HCT116 (cell line): ENCODE measurements at regions not wholly inside any gene's neighbourhood (a gene's known extent, or its start where the extent isn't known, plus 50 kb on each side); places are given as distances from the start of the nearest gene placed in this dataset.

Experiments
- ATAC-seq: fragments of 200-7000 bp; cut with Tn5 transposase; 2 replicates; pipeline ENCODE4 v1.9.1; 2020; ENCODE audit warnings: mild to moderate bottlenecking, moderate library complexity
- BruUV-seq: library from RNA; stranded (reverse); fragments of 400-500 nt; replicated peaks from 2 replicates; lab custom pipeline; 2021; lab: Mats Ljungman, UMichigan
- CTCF ChIA-PET: fragments of 300-600 bp; sonication (Branson Sonifier 250); formaldehyde crosslinking; loops from one replicate; lab custom pipeline; 2021; ENCODE audit warnings: antibody characterized with exemption; lab: Charles Lee
- POLR2A ChIA-PET: fragments of 300-600, 350-600 bp; sonication (Branson Sonifier 250); formaldehyde crosslinking; loops from one replicate; lab custom pipeline; 2021; ENCODE audit warnings: antibody characterized with exemption; lab: Charles Lee
- RAD21 ChIA-PET, 2 experiments: fragments of 300-600 bp; sonication (Branson Sonifier 250); formaldehyde crosslinking; loops; one replicate each; lab custom pipeline; 2023; ENCODE audit warnings: low total read pairs in 2 of 2; ENCODE audit not compliant: uncharacterized antibody in 2 of 2, unreplicated experiment in 2 of 2, low non-redundant PET in 1 of 2; lab: Charles Lee
- DNase-seq: peaks from one replicate; pipeline ENCODE4 v3.0.0-alpha.2; 2010; ENCODE audit warnings: low read depth, low spot score
- H2AFZ ChIP-seq: fragments of 200-600 bp; shearing (Covaris generic), sonication (generic); 2 replicates; pipeline ENCODE4 v1.6.1; 2017; ENCODE audit warnings: low read depth, mixed run types, mixed read lengths, antibody characterized with exemption, low read length; ENCODE audit not compliant: poor library complexity, severe bottlenecking
- H3K27ac ChIP-seq: 2 replicates; pipeline ENCODE4 v1.5.1; 2012; ENCODE audit warnings: low read depth, low read length
- H3K27me3 ChIP-seq: fragments of 200-600 bp; sonication (generic); 2 replicates; pipeline ENCODE4 v1.6.1; 2016; ENCODE audit warnings: mixed run types, low read length, mixed read lengths; ENCODE audit not compliant: insufficient read depth
- H3K36me3 ChIP-seq, 2 experiments: fragments of 200-500 bp in 1 of 2; fragments of 200-600 bp in 1 of 2; sonication (Bioruptor generic) in 1 of 2; sonication (generic) in 1 of 2; 2 replicates each; pipeline versions ENCODE4 v1.5.1 to v1.6.1; 2014 to 2016; ENCODE audit warnings: low read length in 2 of 2, inconsistent platforms in 1 of 2, mixed read lengths in 1 of 2, mixed run types in 1 of 2; ENCODE audit not compliant: insufficient read depth in 2 of 2, control insufficient read depth in 1 of 2
- H3K4me1 ChIP-seq, 2 experiments: fragments of 200-600 bp in 1 of 2; sonication (generic) in 1 of 2; 2 replicates each; pipeline versions ENCODE4 v1.5.1 to v1.6.1; 2012 to 2017; ENCODE audit warnings: low read length in 2 of 2, inconsistent platforms in 1 of 2, mild to moderate bottlenecking in 1 of 2, mixed read lengths in 1 of 2, mixed run types in 1 of 2, moderate library complexity in 1 of 2; ENCODE audit not compliant: insufficient read depth in 2 of 2, control insufficient read depth in 1 of 2
- H3K4me2 ChIP-seq: fragments of 200-600 bp; sonication (generic); 2 replicates; pipeline ENCODE4 v1.6.1; 2017; ENCODE audit warnings: mixed run types, low read length, mixed read lengths
- H3K4me3 ChIP-seq, 2 experiments: fragments of 200-600 bp in 1 of 2; sonication (generic) in 1 of 2; replicated peaks in 1 of 2; 2 replicates each; pipeline ENCODE4 v1.5.1; 2011 to 2016; ENCODE audit warnings: low read length in 2 of 2, control low read depth in 1 of 2, low read depth in 1 of 2, mild to moderate bottlenecking in 1 of 2, mixed read lengths in 1 of 2, mixed run types in 1 of 2
- H3K79me2 ChIP-seq: fragments of 200-600 bp; sonication (generic); 2 replicates; pipeline ENCODE4 v1.6.1; 2017; ENCODE audit warnings: mild to moderate bottlenecking, mixed run types, low read length, moderate library complexity, mixed read lengths; ENCODE audit not compliant: insufficient read depth
- H3K9ac ChIP-seq: fragments of 200-600 bp; sonication (generic); 2 replicates; pipeline ENCODE4 v1.6.1; 2016; ENCODE audit warnings: low read length, mixed read lengths
- H3K9me2 ChIP-seq: fragments of 200-600 bp; sonication (generic), shearing (Covaris generic); 2 replicates; pipeline ENCODE4 v1.6.1; 2017; ENCODE audit warnings: mixed run types, mild to moderate bottlenecking, moderate library complexity; ENCODE audit not compliant: insufficient read depth
- H3K9me3 ChIP-seq, 2 experiments: fragments of 200-500 bp in 1 of 2; fragments of 200-600 bp in 1 of 2; sonication (Bioruptor generic) in 1 of 2; sonication (generic) in 1 of 2; 2 replicates each; pipeline ENCODE4 v1.6.1; 2014 to 2017; ENCODE audit warnings: low read length in 2 of 2, mixed read lengths in 2 of 2, inconsistent platforms in 1 of 2, low read depth in 1 of 2, mild to moderate bottlenecking in 1 of 2, mixed run types in 1 of 2, moderate library complexity in 1 of 2; ENCODE audit not compliant: control insufficient read depth in 1 of 2, insufficient read depth in 1 of 2
- H4K20me1 ChIP-seq: fragments of 200-600 bp; sonication (generic), shearing (Covaris generic); 2 replicates; pipeline ENCODE4 v1.6.1; 2017; ENCODE audit warnings: mixed run types, mild to moderate bottlenecking, moderate library complexity; ENCODE audit not compliant: insufficient read depth
- EGR1 ChIP-seq: IDR thresholded peaks from 2 replicates; pipeline ENCODE4 v1.6.1; 2012; ENCODE audit warnings: low read depth
- ELF1 ChIP-seq: IDR thresholded peaks from 2 replicates; pipeline ENCODE4 v1.6.1; 2012; ENCODE audit warnings: low read depth, borderline replicate concordance
- EZH2phosphoT487 ChIP-seq: fragments of 200-600 bp; IDR thresholded peaks from 2 replicates; pipeline ENCODE4 v1.6.1; 2018; ENCODE audit warnings: antibody characterized with exemption, borderline replicate concordance
- FOSL1 ChIP-seq: IDR thresholded peaks from 2 replicates; pipeline ENCODE4 v1.6.1; 2012; ENCODE audit warnings: low read depth
- REST ChIP-seq: IDR thresholded peaks from 2 replicates; pipeline ENCODE4 v1.6.1; 2012; ENCODE audit warnings: low read depth
- SIN3A ChIP-seq: IDR thresholded peaks from 2 replicates; pipeline ENCODE4 v1.6.1; 2012; ENCODE audit warnings: low read depth
- TCF7L2 ChIP-seq: IDR thresholded peaks from 2 replicates; pipeline ENCODE4 v1.7.0; 2011; ENCODE audit warnings: borderline replicate concordance, inconsistent platforms; ENCODE audit not compliant: insufficient read depth, insufficient read length; ENCODE audit errors: extremely low read depth
- ZBTB33 ChIP-seq: IDR thresholded peaks from 2 replicates; pipeline ENCODE4 v1.6.1; 2011; ENCODE audit warnings: mild to moderate bottlenecking, low read length, moderate library complexity; ENCODE audit not compliant: insufficient replicate concordance; ENCODE audit errors: extremely low read depth
- ZFX ChIP-seq: fragments of 450-650 bp; IDR thresholded peaks from 2 replicates; pipeline ENCODE4 v1.6.1; 2017
- intact Hi-C: fragments of 100-400 bp; cut with micrococcal nuclease; formaldehyde crosslinking; loops from 2 replicates; pipeline ENCODE4 v1.10.0; 2022
- TF ChIP-seq, protein P1 (sequence below): IDR thresholded peaks from 2 replicates; pipeline ENCODE4 v1.6.1; 2012
- TF ChIP-seq, protein P2 (sequence below): IDR thresholded peaks from 2 replicates; pipeline ENCODE4 v1.6.1; 2012

DNA sequence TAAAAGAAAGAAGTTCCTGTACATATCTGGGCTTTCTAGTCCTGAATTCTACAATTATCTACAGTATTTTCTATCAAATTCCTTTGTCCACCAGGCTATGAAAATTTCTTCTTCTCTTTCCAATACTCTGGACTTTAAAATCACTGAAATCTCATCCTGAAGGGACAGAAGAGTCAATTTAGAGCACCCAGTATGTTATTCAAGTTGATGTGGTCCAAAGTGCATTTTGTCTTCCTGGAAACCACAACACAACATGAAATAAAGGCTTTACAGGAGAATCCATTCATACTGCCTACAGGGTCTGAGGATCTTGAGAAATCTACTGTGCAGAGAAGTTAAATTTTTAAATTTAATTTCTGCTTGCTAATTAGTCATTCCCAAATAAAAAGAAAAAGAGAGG lies 94.9 kb upstream of the ADGRF1 start:
- TF ChIP-seq, protein P1, sequence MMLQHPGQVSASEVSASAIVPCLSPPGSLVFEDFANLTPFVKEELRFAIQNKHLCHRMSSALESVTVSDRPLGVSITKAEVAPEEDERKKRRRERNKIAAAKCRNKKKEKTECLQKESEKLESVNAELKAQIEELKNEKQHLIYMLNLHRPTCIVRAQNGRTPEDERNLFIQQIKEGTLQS: no peak
- TF ChIP-seq ZBTB33: no peak
- no peak for TF ChIP-seq TCF7L2
- TF ChIP-seq ZFX: no peak
- TF ChIP-seq ELF1: no peak
- TF ChIP-seq EZH2phosphoT487: no peak
- no peak for TF ChIP-seq EGR1
- no peak for TF ChIP-seq FOSL1
- TF ChIP-seq REST: no peak
- no peak for TF ChIP-seq SIN3A
- TF ChIP-seq, protein P2, sequence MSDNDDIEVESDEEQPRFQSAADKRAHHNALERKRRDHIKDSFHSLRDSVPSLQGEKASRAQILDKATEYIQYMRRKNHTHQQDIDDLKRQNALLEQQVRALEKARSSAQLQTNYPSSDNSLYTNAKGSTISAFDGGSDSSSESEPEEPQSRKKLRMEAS: no peak
- Histone ChIP-seq H3K27ac (no peak overlapping the region), H3K4me3 (no peak overlapping the region), H3K9ac (no peak overlapping the region), H4K20me1 (no peaks in the 10 kb centered on the region), H3K4me1 (peaks cover 44 to 56% of the 10 kb centered on the region in 2 experiments), H3K79me2 (no peaks in the 10 kb centered on the region), H3K9me2 (no peaks in the 10 kb centered on the region), H3K27me3 (no peaks in the 10 kb centered on the region), H3K9me3 (no peaks in the 10 kb centered on the region), H3K4me2 (no peak overlapping the region), H2AFZ (no peak overlapping the region), H3K36me3 (no peaks in the 10 kb centered on the region)
- ChIA-PET CTCF (no interaction called here), RAD21 (no interaction called here), POLR2A (no interaction called here)
- intact Hi-C loops: no loop called here
- ATAC-seq (no peak), DNase-seq (no peak)
- no TSS peak for BruUV-seq
